SK-N-SH (cell line): ENCODE measurements at regions not wholly inside any gene's neighbourhood (a gene's known extent, or its start where the extent isn't known, plus 50 kb on each side); places are given as distances from the start of the nearest gene placed in this dataset.

Source experiments
- CTCF ChIA-PET: fragments of 300-600, 350-600 bp; formaldehyde crosslinking; extraction: SDS; loops from one replicate; lab custom pipeline; 2021; lab: Yijun Ruan, JAX
- POLR2A ChIA-PET: fragments of 350-600 bp; sonication (Branson Sonifier 250); formaldehyde crosslinking; extraction: SDS; loops from one replicate; lab custom pipeline; 2020; ENCODE audit warnings: antibody characterized with exemption, inconsistent platforms; lab: Yijun Ruan, JAX
- DNase-seq: peaks from one replicate; pipeline ENCODE4 v3.0.0; 2012
- H2AFZ ChIP-seq: fragments of 200-600 bp; sonication (generic); 2 replicates; pipeline ENCODE4 v1.8.1; 2016; ENCODE audit warnings: antibody characterized with exemption, mild to moderate bottlenecking, low read depth
- H3F3A ChIP-seq: fragments of 200-600 bp; sonication (generic); replicated peaks from 2 replicates; pipeline ENCODE3; 2016; ENCODE audit warnings: antibody characterized with exemption, mild to moderate bottlenecking; ENCODE audit not compliant: insufficient read depth
- H3K27ac ChIP-seq, 2 experiments: fragments of 200-500 bp in 1 of 2; fragments of 200-600 bp in 1 of 2; sonication (Bioruptor generic) in 1 of 2; sonication (generic), shearing (Covaris generic) in 1 of 2; 2 replicates each; pipeline versions ENCODE4 v1.5.1 to v1.6.1; 2014 to 2016; ENCODE audit warnings: low read depth in 2 of 2, inconsistent platforms in 1 of 2, low read length in 1 of 2, mild to moderate bottlenecking in 1 of 2, mixed read lengths in 1 of 2
- H3K27me3 ChIP-seq: fragments of 200-600 bp; sonication (generic), shearing (Covaris generic); 2 replicates; pipeline ENCODE4 v1.6.1; 2016; ENCODE audit warnings: mixed run types; ENCODE audit not compliant: insufficient read depth
- H3K36me3 ChIP-seq, 2 experiments: fragments of 200-500 bp in 1 of 2; fragments of 200-600 bp in 1 of 2; sonication (Bioruptor generic) in 1 of 2; sonication (generic) in 1 of 2; replicated peaks in 1 of 2; 2 replicates each; pipeline versions ENCODE3 to v1.5.1; 2014 to 2016; ENCODE audit warnings: low read length in 1 of 2, mild to moderate bottlenecking in 1 of 2; ENCODE audit not compliant: insufficient read depth in 2 of 2, control insufficient read depth in 1 of 2
- H3K4me1 ChIP-seq, 2 experiments: fragments of 200-500 bp in 1 of 2; fragments of 200-600 bp in 1 of 2; sonication (Bioruptor generic) in 1 of 2; sonication (generic), shearing (Covaris generic) in 1 of 2; 2 replicates each; pipeline versions ENCODE4 v1.5.1 to v1.6.1; 2014 to 2016; ENCODE audit warnings: low read depth in 1 of 2, low read length in 1 of 2, mixed run types in 1 of 2; ENCODE audit not compliant: insufficient read depth in 2 of 2, control insufficient read depth in 1 of 2
- H3K4me2 ChIP-seq: fragments of 200-600 bp; sonication (generic), shearing (Covaris generic); 2 replicates; pipeline ENCODE4 v1.6.1; 2017; ENCODE audit warnings: mixed run types
- H3K4me3 ChIP-seq, 2 experiments: fragments of 200-500 bp in 1 of 2; fragments of 200-600 bp in 1 of 2; sonication (Bioruptor generic) in 1 of 2; sonication (generic), shearing (Covaris generic) in 1 of 2; 2 replicates each; pipeline versions ENCODE4 v1.5.1 to v1.8.1; 2014 to 2016; ENCODE audit warnings: low read depth in 2 of 2, inconsistent platforms in 1 of 2, low read length in 1 of 2, mild to moderate bottlenecking in 1 of 2, mixed read lengths in 1 of 2, moderate library complexity in 1 of 2
- H3K79me2 ChIP-seq: fragments of 200-600 bp; sonication (generic); 2 replicates; pipeline ENCODE4 v1.8.1; 2017; ENCODE audit warnings: mild to moderate bottlenecking; ENCODE audit not compliant: insufficient read depth
- H3K9ac ChIP-seq: fragments of 200-600 bp; sonication (generic); 2 replicates; pipeline ENCODE4 v1.6.1; 2017; ENCODE audit warnings: mixed run types
- H3K9me2 ChIP-seq: fragments of 200-600 bp; sonication (generic); 2 replicates; pipeline ENCODE4 v1.6.1; 2017; ENCODE audit warnings: mixed run types
- H3K9me3 ChIP-seq: fragments of 200-600 bp; sonication (generic); 2 replicates; pipeline ENCODE4 v1.6.1; 2017; ENCODE audit warnings: mixed run types, mild to moderate bottlenecking, moderate library complexity
- H4K20me1 ChIP-seq: fragments of 200-600 bp; sonication (generic); 2 replicates; pipeline ENCODE4 v1.6.1; 2017; ENCODE audit warnings: mild to moderate bottlenecking, mixed run types; ENCODE audit not compliant: insufficient read depth
- CTCF ChIP-seq: fragments of 200-600 bp; sonication (generic); IDR thresholded peaks from 2 replicates; pipeline ENCODE4 v1.6.1; 2017; ENCODE audit warnings: antibody characterized with exemption, mild to moderate bottlenecking, moderate library complexity
- ELF1 ChIP-seq: IDR thresholded peaks from 2 replicates; pipeline ENCODE4 v1.4.0; 2012
- EP300 ChIP-seq, 2 experiments: IDR thresholded peaks; 2 replicates each; pipeline versions ENCODE4 v1.4.0 to v1.6.1; 2012; ENCODE audit warnings: borderline replicate concordance in 1 of 2, low read depth in 1 of 2, low read length in 1 of 2
- EZH2phosphoT487 ChIP-seq: fragments of 200-600 bp; sonication (generic); IDR thresholded peaks from 2 replicates; pipeline ENCODE4 v1.6.1; 2017; ENCODE audit warnings: low read depth, mixed run types, mild to moderate bottlenecking, antibody characterized with exemption, moderate library complexity, borderline replicate concordance
- FOSL2 ChIP-seq: IDR thresholded peaks from 2 replicates; pipeline ENCODE4 v1.4.0; 2012; ENCODE audit warnings: low read depth, mild to moderate bottlenecking, moderate library complexity, borderline replicate concordance
- GABPA ChIP-seq: IDR thresholded peaks from 2 replicates; pipeline ENCODE4 v1.4.0; 2012; ENCODE audit warnings: low read depth, mild to moderate bottlenecking
- JUND ChIP-seq: IDR thresholded peaks from 2 replicates; pipeline ENCODE4 v1.4.0; 2012
- MXI1 ChIP-seq: IDR thresholded peaks from 2 replicates; pipeline ENCODE4 v1.6.1; 2012; ENCODE audit warnings: mild to moderate bottlenecking, low read depth, low read length, improper control_type of control experiment
- NRF1 ChIP-seq: IDR thresholded peaks from 2 replicates; pipeline ENCODE4 v1.6.1; 2012; ENCODE audit warnings: low read depth, mild to moderate bottlenecking, low read length
- PBX3 ChIP-seq: IDR thresholded peaks from 2 replicates; pipeline ENCODE4; 2012
- RCOR1 ChIP-seq: fragments of 150-350 bp; IDR thresholded peaks from 2 replicates; pipeline ENCODE4 v1.6.1; 2017; ENCODE audit warnings: antibody characterized with exemption, low read length
- REST ChIP-seq: IDR thresholded peaks from 2 replicates; pipeline ENCODE4 v1.6.1; 2012; ENCODE audit warnings: mild to moderate bottlenecking, low read depth, low read length, moderate library complexity
- RFX5 ChIP-seq: IDR thresholded peaks from 2 replicates; pipeline ENCODE4 v1.6.1; 2012; ENCODE audit warnings: mild to moderate bottlenecking, improper control_type of control experiment, low read length
- SIN3A ChIP-seq: IDR thresholded peaks from 2 replicates; pipeline ENCODE4 v1.6.1; 2012; ENCODE audit warnings: low read depth, mild to moderate bottlenecking, low read length, moderate library complexity, borderline replicate concordance
- TAF1 ChIP-seq: IDR thresholded peaks from 2 replicates; pipeline ENCODE4 v1.6.1; 2012; ENCODE audit warnings: low read depth, mild to moderate bottlenecking, low read length, moderate library complexity, borderline replicate concordance
- TEAD4 ChIP-seq: IDR thresholded peaks from 2 replicates; pipeline ENCODE4 v1.4.0; 2012; ENCODE audit warnings: mild to moderate bottlenecking, borderline replicate concordance; ENCODE audit not compliant: insufficient read depth
- USF1 ChIP-seq: IDR thresholded peaks from 2 replicates; pipeline ENCODE4 v1.4.0; 2012; ENCODE audit warnings: low read depth, borderline replicate concordance
- YY1 ChIP-seq: IDR thresholded peaks from 2 replicates; pipeline ENCODE4 v1.4.0; 2012; ENCODE audit warnings: low read depth, mild to moderate bottlenecking
- ZBTB33 ChIP-seq: IDR thresholded peaks from 2 replicates; pipeline ENCODE4 v1.4.0; 2012; ENCODE audit warnings: low read depth, borderline replicate concordance
- WGBS: methylation state at CpG from one replicate; pipeline ENCODE4 v1.1.6; 2017; ENCODE audit warnings: low lambda C conversion rate; 5-methylcytosine and 5-hydroxymethylcytosine counted together

GRCh38 chr22:36086629-36087254 is 58.1 kb upstream of the RBFOX2 start:
- no peak overlapping the region for H3K9ac ChIP-seq
- no peaks in the 10 kb centered on the region for H3K9me3 ChIP-seq
- H3F3A ChIP-seq: no peaks in the 10 kb centered on the region
- WGBS: 98% methylated on average over 9 of the region's 13 CpGs
- H3K4me1 ChIP-seq: no peaks in the 10 kb centered on the region; a peak in 1 of 4 replicates
- CTCF ChIA-PET: interaction anchor here (1.4 to 4.1 kb wide), 2 partner anchors 20 to 30 kb away, joined by 3 to 38 read pairs; no protein-coding TSS in a partner anchor
- POLR2A ChIA-PET: no interaction called here
- H3K9me2 ChIP-seq: no peaks in the 10 kb centered on the region
- H3K79me2 ChIP-seq: no peaks in the 10 kb centered on the region
- no peak overlapping the region for H3K4me2 ChIP-seq
- H2AFZ ChIP-seq: no peak overlapping the region
- no peak for DNase-seq
- H3K36me3 ChIP-seq: no peaks in the 10 kb centered on the region
- H3K27ac ChIP-seq: no peak overlapping the region
- no peak overlapping the region for H3K4me3 ChIP-seq
- H3K27me3 ChIP-seq: no peaks in the 10 kb centered on the region
- H4K20me1 ChIP-seq: no peaks in the 10 kb centered on the region
- no peak for TF ChIP-seq REST
- TF ChIP-seq RFX5: no peak
- TF ChIP-seq MXI1: no peak
- no peak for TF ChIP-seq USF1
- no peak for TF ChIP-seq EP300 (IDR thresholded peaks at IDR 0.05; ENCODE audit: borderline replicate concordance in 1 of 2, low read depth in 1 of 2, low read length in 1 of 2)

- Histone ChIP-seq H3F3A (no peaks in the 10 kb centered on the region), H3K4me2 (no peak overlapping the region), H3K36me3 (no peaks in the 10 kb centered on the region), H2AFZ (no peak overlapping the region), H3K9ac (no peak overlapping the region), H3K27ac (no peak overlapping the region), H4K20me1 (no peaks in the 10 kb centered on the region), H3K27me3 (no peaks in the 10 kb centered on the region), H3K4me3 (no peak overlapping the region), H3K9me2 (no peaks in the 10 kb centered on the region), H3K79me2 (no peaks in the 10 kb centered on the region), H3K9me3 (no peaks in the 10 kb centered on the region), H3K4me1 (peaks cover under 1 to 3% of the 10 kb centered on the region in 2 experiments; a peak in 1 of 4 replicates)
- POLR2A ChIA-PET: no interaction called here
- WGBS: 89% methylated on average over 6 of the region's 6 CpGs
- no peak for DNase-seq
- CTCF ChIA-PET: interaction anchor here (1.4 to 4.1 kb wide), 2 partner anchors 19 to 30 kb away, joined by 3 to 38 read pairs; no protein-coding TSS in a partner anchor
- no peak for TF ChIP-seq PBX3
- TF ChIP-seq ZBTB33: no peak
- no peak for TF ChIP-seq GABPA
- TF ChIP-seq CTCF: no peak
- TF ChIP-seq YY1: no peak
- no peak for TF ChIP-seq NRF1
- no peak for TF ChIP-seq EZH2phosphoT487
- no peak for TF ChIP-seq RCOR1
- no peak for TF ChIP-seq JUND
- TF ChIP-seq TEAD4: no peak
- no peak for TF ChIP-seq ELF1
- no peak for TF ChIP-seq FOSL2
- no peak for TF ChIP-seq SIN3A
- no peak for TF ChIP-seq TAF1
These were observed 57.5 kb upstream of the RBFOX2 start for GRCh38 chr22:36086170-36086490.
